ENCODE measurements at regions not wholly inside any gene's neighbourhood (a gene's known extent, or its start where the extent isn't known, plus 50 kb on each side); places are given as distances from the start of the nearest gene placed in this dataset.

- no peak for TF ChIP-seq GATA1 (IDR thresholded peaks at IDR 0.05; ENCODE audit: low read depth, low read length)
- TF ChIP-seq POLR2A (IDR thresholded peaks at IDR 0.05; ENCODE audit: low read length), result no peak
Measured at GRCh38 chr5:2124434-2125170, 241.9 kb upstream of the IRX4 start.

GRCh38 chr5:2123874-2124273 is 241.1 kb upstream of the IRX4 start:
- DNase-seq, result no peak
- TF ChIP-seq GATA1 (IDR thresholded peaks at IDR 0.05; ENCODE audit: low read depth, low read length), result no peak
- no peak for TF ChIP-seq POLR2A (IDR thresholded peaks at IDR 0.05; ENCODE audit: low read length)

More at GRCh38 chr5:2124434-2125170, 241.9 kb upstream of the IRX4 start:
- no peak for DNase-seq

- DNase-seq, result no peak
- TF ChIP-seq POLR2A (IDR thresholded peaks at IDR 0.05; ENCODE audit: low read length), result no peak
- TF ChIP-seq GATA1 (IDR thresholded peaks at IDR 0.05; ENCODE audit: low read depth, low read length), result no peak
Measured at GRCh38 chr5:2120361-2120760, 237.6 kb upstream of the IRX4 start.

- no peak for TF ChIP-seq GATA1 (IDR thresholded peaks at IDR 0.05; ENCODE audit: low read depth, low read length)
- no peak for TF ChIP-seq POLR2A (IDR thresholded peaks at IDR 0.05; ENCODE audit: low read length)
- no peak for DNase-seq
Measured at GRCh38 chr5:2119573-2119972, 236.8 kb upstream of the IRX4 start.

GRCh38 chr5:2113348-2114131 is 230.8 kb upstream of the IRX4 start:
- DNase-seq, result no peak
- no peak for TF ChIP-seq POLR2A (IDR thresholded peaks at IDR 0.05; ENCODE audit: low read length)
- no peak for TF ChIP-seq GATA1 (IDR thresholded peaks at IDR 0.05; ENCODE audit: low read depth, low read length)

GRCh38 chr5:2112173-2113025 is 229.7 kb upstream of the IRX4 start:
- no peak for DNase-seq
- TF ChIP-seq GATA1 (IDR thresholded peaks at IDR 0.05; ENCODE audit: low read depth, low read length) (no peak), POLR2A (IDR thresholded peaks at IDR 0.05; ENCODE audit: low read length) (no peak)

GRCh38 chr5:2111569-2112105 is 228.9 kb upstream of the IRX4 start:
- TF ChIP-seq GATA1 (IDR thresholded peaks at IDR 0.05; ENCODE audit: low read depth, low read length) (no peak), POLR2A (IDR thresholded peaks at IDR 0.05; ENCODE audit: low read length) (no peak)

GRCh38 chr5:2110934-2111462 is 228.3 kb upstream of the IRX4 start:
- DNase-seq, result no peak
- TF ChIP-seq POLR2A (IDR thresholded peaks at IDR 0.05; ENCODE audit: low read length), result no peak
- TF ChIP-seq GATA1 (IDR thresholded peaks at IDR 0.05; ENCODE audit: low read depth, low read length), result no peak

More at GRCh38 chr5:2111569-2112105, 228.9 kb upstream of the IRX4 start:
- no peak for DNase-seq

- no peak for DNase-seq
- TF ChIP-seq GATA1 (IDR thresholded peaks at IDR 0.05; ENCODE audit: low read depth, low read length), result no peak
- no peak for TF ChIP-seq POLR2A (IDR thresholded peaks at IDR 0.05; ENCODE audit: low read length)
Measured at GRCh38 chr5:2110137-2110933, 227.6 kb upstream of the IRX4 start.

- no peak for TF ChIP-seq POLR2A (IDR thresholded peaks at IDR 0.05; ENCODE audit: low read length)
- DNase-seq, result no peak
Measured at GRCh38 chr5:2109566-2109965, 226.8 kb upstream of the IRX4 start.

- DNase-seq, result no peak
Measured at GRCh38 chr5:2106721-2107120, 224.0 kb upstream of the IRX4 start.

GRCh38 chr5:2105141-2105540 is 222.4 kb upstream of the IRX4 start:
- no peak for DNase-seq

More at GRCh38 chr5:2106721-2107120, 224.0 kb upstream of the IRX4 start:
- TF ChIP-seq POLR2A (IDR thresholded peaks at IDR 0.05; ENCODE audit: low read length) (no peak), GATA1 (IDR thresholded peaks at IDR 0.05; ENCODE audit: low read depth, low read length) (no peak)

GRCh38 chr5:2103940-2104339 is 221.2 kb upstream of the IRX4 start:
- DNase-seq, result no peak
- no peak for TF ChIP-seq POLR2A (IDR thresholded peaks at IDR 0.05; ENCODE audit: low read length)
- TF ChIP-seq GATA1 (IDR thresholded peaks at IDR 0.05; ENCODE audit: low read depth, low read length), result no peak

More at GRCh38 chr5:2105141-2105540, 222.4 kb upstream of the IRX4 start:
- TF ChIP-seq POLR2A (IDR thresholded peaks at IDR 0.05; ENCODE audit: low read length) (no peak), GATA1 (IDR thresholded peaks at IDR 0.05; ENCODE audit: low read depth, low read length) (no peak)
